Ovary (tissue), 3 donors: ENCODE measurements at regions not wholly inside any gene's neighbourhood (a gene's known extent, or its start where the extent isn't known, plus 50 kb on each side); places are given as distances from the start of the nearest gene placed in this dataset.

ENCODE experiments used
- CTCF ChIP-seq, 3 donors: fragments of 450-650 bp in 2 of 3; fragments of 200-600 bp in 1 of 3; IDR thresholded peaks; one replicate each; pipeline versions ENCODE4 v1.5.1 to v1.8.0; 2016 to 2022; ENCODE audit warnings: antibody characterized with exemption in 3 of 3, mild to moderate bottlenecking in 1 of 3
- EP300 ChIP-seq: sonication (generic); formaldehyde crosslinking; IDR thresholded peaks from one replicate; pipeline ENCODE4 v1.6.1; 2017; ENCODE audit warnings: antibody characterized with exemption
- POLR2A ChIP-seq: fragments of 450-650 bp; IDR thresholded peaks from one replicate; pipeline ENCODE4 v1.6.1; 2017; ENCODE audit warnings: antibody characterized with exemption, mild to moderate bottlenecking, moderate library complexity
- donor health status: DM: no; HTN: no; CAD: no.

GRCh38 chr2:177093371-177093770 is 119.2 kb upstream of the HNRNPA3 start:
- TF ChIP-seq CTCF (IDR thresholded peaks at IDR 0.05) (no peak), POLR2A (no peak), EP300 (no peak)
